ENCODE measurements at regions not wholly inside any gene's neighbourhood (a gene's known extent, or its start where the extent isn't known, plus 50 kb on each side); places are given as distances from the start of the nearest gene placed in this dataset.

DNA sequence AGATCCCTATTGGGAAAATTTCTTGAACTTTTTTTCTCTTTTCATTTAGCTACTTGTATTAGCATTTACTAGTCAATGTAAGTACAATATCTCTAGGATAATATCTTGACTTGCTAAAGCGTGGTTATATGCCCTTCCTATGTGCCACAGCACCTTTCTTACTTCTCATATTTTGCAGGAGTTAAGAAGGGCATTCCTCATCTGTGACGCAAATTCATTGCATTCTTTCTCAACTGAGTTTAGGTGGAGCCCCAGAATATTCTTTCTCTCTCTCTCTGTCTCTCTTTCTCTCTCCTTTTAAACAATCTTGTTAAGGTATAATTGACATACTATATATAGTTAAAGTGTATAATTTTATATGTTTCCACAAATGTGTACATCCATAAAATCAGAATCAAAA lies 266.1 kb downstream of the RAB38 start:
- TF ChIP-seq, protein P1, sequence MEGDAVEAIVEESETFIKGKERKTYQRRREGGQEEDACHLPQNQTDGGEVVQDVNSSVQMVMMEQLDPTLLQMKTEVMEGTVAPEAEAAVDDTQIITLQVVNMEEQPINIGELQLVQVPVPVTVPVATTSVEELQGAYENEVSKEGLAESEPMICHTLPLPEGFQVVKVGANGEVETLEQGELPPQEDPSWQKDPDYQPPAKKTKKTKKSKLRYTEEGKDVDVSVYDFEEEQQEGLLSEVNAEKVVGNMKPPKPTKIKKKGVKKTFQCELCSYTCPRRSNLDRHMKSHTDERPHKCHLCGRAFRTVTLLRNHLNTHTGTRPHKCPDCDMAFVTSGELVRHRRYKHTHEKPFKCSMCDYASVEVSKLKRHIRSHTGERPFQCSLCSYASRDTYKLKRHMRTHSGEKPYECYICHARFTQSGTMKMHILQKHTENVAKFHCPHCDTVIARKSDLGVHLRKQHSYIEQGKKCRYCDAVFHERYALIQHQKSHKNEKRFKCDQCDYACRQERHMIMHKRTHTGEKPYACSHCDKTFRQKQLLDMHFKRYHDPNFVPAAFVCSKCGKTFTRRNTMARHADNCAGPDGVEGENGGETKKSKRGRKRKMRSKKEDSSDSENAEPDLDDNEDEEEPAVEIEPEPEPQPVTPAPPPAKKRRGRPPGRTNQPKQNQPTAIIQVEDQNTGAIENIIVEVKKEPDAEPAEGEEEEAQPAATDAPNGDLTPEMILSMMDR (IDR thresholded peaks at IDR 0.05) = no peak
- no peak for TF ChIP-seq POLR2A (IDR thresholded peaks at IDR 0.05)
- intact Hi-C loops (cut with DNase I) = no loop called here
- H3K4me3 ChIP-seq (replicated peaks in 1 of 3) = no peak overlapping the region
- no peaks in the 10 kb centered on the region for H3K27me3 ChIP-seq
- no peaks in the 10 kb centered on the region for H3K4me1 ChIP-seq
- no peak overlapping the region for H3K27ac ChIP-seq
- no peaks in the 10 kb centered on the region for H3K9me3 ChIP-seq
- H3K36me3 ChIP-seq = no peaks in the 10 kb centered on the region
- 73 to 83% methylated on average over 2 of the region's 2 CpGs for WGBS, 2 donors
- no peak for DNase-seq

DNA sequence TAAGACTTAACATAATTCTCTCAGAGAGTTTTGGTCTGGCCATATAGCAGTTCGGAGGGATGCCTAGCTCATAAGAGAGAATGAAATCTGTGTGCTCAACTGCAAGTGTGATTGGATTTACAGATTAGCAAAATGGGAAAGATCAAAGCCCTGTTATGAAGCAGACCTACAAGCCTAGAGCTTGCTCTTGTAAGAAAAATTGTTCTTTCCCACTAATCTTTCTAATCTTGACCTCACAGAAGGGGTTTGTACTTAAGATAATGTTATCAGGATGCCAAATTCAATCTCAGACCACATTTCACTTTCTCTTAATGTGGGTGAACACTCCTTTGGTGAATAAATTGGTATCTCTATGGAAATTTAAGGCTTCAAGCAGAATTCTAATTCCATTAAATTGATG lies 267.2 kb downstream of the RAB38 start:
- Histone ChIP-seq H3K27ac (no peak overlapping the region), H3K4me1 (no peaks in the 10 kb centered on the region), H3K27me3 (no peaks in the 10 kb centered on the region), H3K9me3 (no peaks in the 10 kb centered on the region), H3K4me3 (replicated peaks in 1 of 3) (no peak overlapping the region), H3K36me3 (no peaks in the 10 kb centered on the region)
- 78 to 81% methylated on average over 1 of the region's 1 CpG for WGBS, 2 donors
- intact Hi-C loops (cut with DNase I) = no loop called here
- TF ChIP-seq, protein P1 (IDR thresholded peaks at IDR 0.05) = no peak
- TF ChIP-seq POLR2A (IDR thresholded peaks at IDR 0.05) = no peak
- DNase-seq = no peak

DNA sequence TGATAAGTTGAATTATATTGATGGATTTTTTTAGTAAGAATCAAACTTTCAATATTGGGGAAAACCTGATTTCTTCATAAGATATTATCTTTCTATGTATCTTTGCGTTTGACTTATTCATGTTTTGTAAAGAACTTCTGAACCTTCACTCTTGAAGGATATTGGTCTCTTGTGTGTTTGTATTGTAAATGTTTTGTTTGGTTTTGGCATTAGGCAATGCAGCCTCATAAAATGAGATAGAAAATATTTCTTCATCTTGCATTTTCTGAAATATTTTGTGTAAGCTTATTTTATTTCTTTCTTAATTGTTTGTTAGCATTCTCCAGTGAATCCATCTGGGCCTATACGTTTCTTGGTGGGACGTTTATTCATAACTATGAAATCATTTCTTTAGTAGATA lies 271.9 kb downstream of the RAB38 start:
- TF ChIP-seq POLR2A (IDR thresholded peaks at IDR 0.05) = no peak
- TF ChIP-seq, protein P1 (IDR thresholded peaks at IDR 0.05) = no peak
- WGBS, 2 donors = 88 to 89% methylated on average over 3 of the region's 3 CpGs
- H3K9me3 ChIP-seq = no peaks in the 10 kb centered on the region
- H3K27me3 ChIP-seq = no peaks in the 10 kb centered on the region
- H3K4me3 ChIP-seq (replicated peaks in 1 of 3) = no peak overlapping the region
- no peaks in the 10 kb centered on the region for H3K4me1 ChIP-seq
- no peak overlapping the region for H3K27ac ChIP-seq
- no peaks in the 10 kb centered on the region for H3K36me3 ChIP-seq
- no peak for DNase-seq
- intact Hi-C loops (cut with DNase I) = no loop called here

DNA sequence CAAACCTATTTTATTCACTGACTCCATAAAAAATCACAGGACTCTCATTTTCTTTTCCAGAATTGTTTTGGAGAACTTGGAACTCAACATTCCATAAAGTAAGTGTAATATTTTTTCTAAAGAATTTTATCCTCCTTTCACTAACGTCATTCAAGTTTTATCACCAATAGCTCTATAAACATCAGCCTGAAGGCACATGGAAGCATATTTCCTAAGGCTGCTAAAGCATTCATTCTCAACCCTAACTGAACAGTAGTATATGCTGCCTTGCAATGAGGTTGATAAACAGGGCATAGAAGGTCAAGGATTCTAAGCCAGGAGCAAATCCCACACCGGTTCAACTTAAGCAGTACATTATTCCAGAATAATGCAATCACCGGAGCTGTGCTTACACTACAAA lies 273.9 kb downstream of the RAB38 start:
- H3K36me3 ChIP-seq = no peaks in the 10 kb centered on the region
- intact Hi-C loops (cut with DNase I) = no loop called here
- H3K9me3 ChIP-seq = no peaks in the 10 kb centered on the region
- no peak overlapping the region for H3K27ac ChIP-seq
- no peaks in the 10 kb centered on the region for H3K27me3 ChIP-seq
- WGBS, 2 donors = 79 to 83% methylated on average over 3 of the region's 3 CpGs
- DNase-seq = no peak
- H3K4me1 ChIP-seq = no peaks in the 10 kb centered on the region
- TF ChIP-seq, protein P1 (IDR thresholded peaks at IDR 0.05) = no peak
- no peak for TF ChIP-seq POLR2A (IDR thresholded peaks at IDR 0.05)
- H3K4me3 ChIP-seq (replicated peaks in 1 of 3) = no peak overlapping the region

DNA sequence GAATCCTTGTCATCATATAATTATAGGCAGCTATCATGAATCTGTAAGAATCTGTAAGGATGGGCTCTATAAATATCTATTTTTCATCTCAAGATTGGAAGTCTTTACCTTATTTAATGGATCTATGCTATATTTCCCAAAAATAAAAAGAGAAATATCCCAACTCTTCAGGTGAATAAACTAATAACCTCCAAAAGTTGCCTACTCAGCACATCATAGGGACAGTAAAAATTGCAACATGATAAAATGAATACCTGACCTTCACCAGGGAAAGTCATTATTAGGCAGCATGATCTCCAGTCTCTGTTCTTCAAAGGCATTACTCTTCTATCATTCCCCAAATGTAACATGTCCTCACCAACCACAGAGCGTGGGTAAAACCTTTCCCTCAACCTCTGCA lies 277.3 kb downstream of the RAB38 start:
- H3K27ac ChIP-seq = no peak overlapping the region
- TF ChIP-seq, protein P1 (IDR thresholded peaks at IDR 0.05) = no peak
- TF ChIP-seq POLR2A (IDR thresholded peaks at IDR 0.05) = no peak
- H3K9me3 ChIP-seq = no peaks in the 10 kb centered on the region
- no peak for DNase-seq
- no peaks in the 10 kb centered on the region for H3K4me1 ChIP-seq
- WGBS, 2 donors = 78 to 80% methylated on average over 1 of the region's 1 CpG
- intact Hi-C loops (cut with DNase I) = no loop called here
- no peaks in the 10 kb centered on the region for H3K27me3 ChIP-seq
- no peak overlapping the region for H3K4me3 ChIP-seq (replicated peaks in 1 of 3)
- no peaks in the 10 kb centered on the region for H3K36me3 ChIP-seq
